GM23338 (cell line): ENCODE measurements at regions not wholly inside any gene's neighbourhood (a gene's known extent, or its start where the extent isn't known, plus 50 kb on each side); places are given as distances from the start of the nearest gene placed in this dataset.

Source experiments
- ATAC-seq: fragments of 200-7000 bp; cut with Tn5 transposase; 3 replicates; pipeline ENCODE4 v1.9.1; 2020
- DNase-seq: peaks from one replicate; pipeline ENCODE4 v3.0.0-alpha.2; 2015; ENCODE audit warnings: low spot score
- H2AFZ ChIP-seq: fragments of 200-600 bp; sonication (generic); 2 replicates; pipeline ENCODE4 v1.8.0; 2016; ENCODE audit warnings: antibody characterized with exemption, mild to moderate bottlenecking, moderate library complexity
- H3F3A ChIP-seq: fragments of 200-600 bp; sonication (generic); replicated peaks from 2 replicates; pipeline ENCODE4 v1.8.0; 2017; ENCODE audit warnings: antibody characterized with exemption, mixed run types, low read depth
- H3K27ac ChIP-seq: fragments of 200-600 bp; sonication (generic); 2 replicates; pipeline ENCODE4 v1.6.1; 2016; ENCODE audit warnings: low read depth
- H3K27me3 ChIP-seq: fragments of 200-600 bp; sonication (generic); 2 replicates; pipeline ENCODE4 v1.8.0; 2016; ENCODE audit warnings: mild to moderate bottlenecking, mixed run types, moderate library complexity; ENCODE audit not compliant: insufficient read depth
- H3K36me3 ChIP-seq: fragments of 200-600 bp; sonication (generic); 2 replicates; pipeline ENCODE4 v1.8.0; 2016; ENCODE audit warnings: mild to moderate bottlenecking; ENCODE audit not compliant: insufficient read depth
- H3K4me1 ChIP-seq: fragments of 200-600 bp; sonication (generic); 2 replicates; pipeline ENCODE4 v1.8.0; 2016; ENCODE audit warnings: mild to moderate bottlenecking, moderate library complexity; ENCODE audit not compliant: insufficient read depth
- H3K4me2 ChIP-seq: fragments of 200-600 bp; sonication (generic); 2 replicates; pipeline ENCODE4 v1.7.1; 2017; ENCODE audit warnings: mixed run types
- H3K4me3 ChIP-seq: fragments of 200-600 bp; sonication (generic); 2 replicates; pipeline ENCODE4 v1.6.1; 2016; ENCODE audit warnings: mixed run types
- H3K79me2 ChIP-seq: fragments of 200-600 bp; sonication (generic); replicated peaks from 2 replicates; pipeline ENCODE4 v1.8.0; 2017; ENCODE audit warnings: mild to moderate bottlenecking; ENCODE audit not compliant: insufficient read depth
- H3K9me2 ChIP-seq: fragments of 200-600 bp; sonication (generic); 2 replicates; pipeline ENCODE4 v1.8.0; 2017; ENCODE audit not compliant: insufficient read depth
- H4K20me1 ChIP-seq: fragments of 200-600 bp; sonication (generic); replicated peaks from 2 replicates; pipeline ENCODE4 v1.8.0; 2017; ENCODE audit warnings: mild to moderate bottlenecking; ENCODE audit not compliant: insufficient read depth
- H3K27ac Mint-ChIP-seq: 2 replicates; pipeline ENCODE4 v1.8.0; 2020; ENCODE audit warnings: inconsistent platforms, mild to moderate bottlenecking, moderate library complexity, mixed read lengths
- H3K27me3 Mint-ChIP-seq: 3 replicates; pipeline ENCODE4 v1.8.0; 2022; ENCODE audit warnings: low read depth, mild to moderate bottlenecking, moderate library complexity, mixed read lengths, inconsistent platforms; ENCODE audit not compliant: insufficient read depth, poor library complexity
- H3K36me3 Mint-ChIP-seq: 3 replicates; pipeline ENCODE4 v1.8.0; 2021; ENCODE audit warnings: low read depth, mild to moderate bottlenecking, inconsistent platforms, moderate library complexity, mixed read lengths
- H3K4me1 Mint-ChIP-seq: 3 replicates; pipeline ENCODE4 v1.8.0; 2020; ENCODE audit warnings: mild to moderate bottlenecking, inconsistent platforms, mixed read lengths
- H3K4me3 Mint-ChIP-seq: 3 replicates; pipeline ENCODE4 v1.8.0; 2021; ENCODE audit warnings: moderate library complexity, mild to moderate bottlenecking, inconsistent platforms, mixed read lengths
- H3K9me3 Mint-ChIP-seq: 3 replicates; pipeline ENCODE4 v1.8.0; 2020; ENCODE audit warnings: moderate library complexity, mild to moderate bottlenecking, inconsistent platforms, mixed read lengths
- CREB1 ChIP-seq: fragments of 250-450 bp; sonication (Bioruptor Pico); IDR thresholded peaks from 2 replicates; pipeline ENCODE4 v1.5.0; 2020; ENCODE audit warnings: low read depth, mild to moderate bottlenecking, moderate library complexity
- EZH2 ChIP-seq: fragments of 200-600 bp; sonication (generic); IDR thresholded peaks from one replicate; pipeline ENCODE4 v1.8.0; 2017; ENCODE audit warnings: antibody characterized with exemption, mild to moderate bottlenecking, low read depth; ENCODE audit not compliant: unreplicated experiment
- EZH2phosphoT487 ChIP-seq: fragments of 200-600 bp; sonication (generic); IDR thresholded peaks from one replicate; pipeline ENCODE4 v1.8.1; 2018; ENCODE audit warnings: antibody characterized with exemption; ENCODE audit not compliant: unreplicated experiment
- NANOG ChIP-seq: IDR thresholded peaks from 2 replicates; pipeline ENCODE4 v1.6.1; 2016; ENCODE audit warnings: antibody characterized with exemption, borderline replicate concordance
- POLR2AphosphoS5 ChIP-seq: IDR thresholded peaks from 2 replicates; pipeline ENCODE4 v1.6.1; 2016; ENCODE audit warnings: antibody characterized with exemption, low read depth
- STAT1 ChIP-seq: IDR thresholded peaks from one replicate; pipeline ENCODE4 v1.6.1; 2016; ENCODE audit warnings: antibody characterized with exemption; ENCODE audit not compliant: unreplicated experiment
- ZNF114 ChIP-seq: fragments of 250-450 bp; sonication (Bioruptor Pico); IDR thresholded peaks from 2 replicates; pipeline ENCODE4 v1.5.0; 2020; ENCODE audit warnings: mild to moderate bottlenecking, moderate library complexity
- TF ChIP-seq, protein P1 (sequence below): IDR thresholded peaks from one replicate; pipeline ENCODE4 v1.6.1; 2018; ENCODE audit warnings: antibody characterized with exemption; ENCODE audit not compliant: unreplicated experiment
- TF ChIP-seq, protein P2 (sequence below): IDR thresholded peaks from 2 replicates; pipeline ENCODE4 v1.6.1; 2016; ENCODE audit warnings: antibody characterized with exemption

DNA sequence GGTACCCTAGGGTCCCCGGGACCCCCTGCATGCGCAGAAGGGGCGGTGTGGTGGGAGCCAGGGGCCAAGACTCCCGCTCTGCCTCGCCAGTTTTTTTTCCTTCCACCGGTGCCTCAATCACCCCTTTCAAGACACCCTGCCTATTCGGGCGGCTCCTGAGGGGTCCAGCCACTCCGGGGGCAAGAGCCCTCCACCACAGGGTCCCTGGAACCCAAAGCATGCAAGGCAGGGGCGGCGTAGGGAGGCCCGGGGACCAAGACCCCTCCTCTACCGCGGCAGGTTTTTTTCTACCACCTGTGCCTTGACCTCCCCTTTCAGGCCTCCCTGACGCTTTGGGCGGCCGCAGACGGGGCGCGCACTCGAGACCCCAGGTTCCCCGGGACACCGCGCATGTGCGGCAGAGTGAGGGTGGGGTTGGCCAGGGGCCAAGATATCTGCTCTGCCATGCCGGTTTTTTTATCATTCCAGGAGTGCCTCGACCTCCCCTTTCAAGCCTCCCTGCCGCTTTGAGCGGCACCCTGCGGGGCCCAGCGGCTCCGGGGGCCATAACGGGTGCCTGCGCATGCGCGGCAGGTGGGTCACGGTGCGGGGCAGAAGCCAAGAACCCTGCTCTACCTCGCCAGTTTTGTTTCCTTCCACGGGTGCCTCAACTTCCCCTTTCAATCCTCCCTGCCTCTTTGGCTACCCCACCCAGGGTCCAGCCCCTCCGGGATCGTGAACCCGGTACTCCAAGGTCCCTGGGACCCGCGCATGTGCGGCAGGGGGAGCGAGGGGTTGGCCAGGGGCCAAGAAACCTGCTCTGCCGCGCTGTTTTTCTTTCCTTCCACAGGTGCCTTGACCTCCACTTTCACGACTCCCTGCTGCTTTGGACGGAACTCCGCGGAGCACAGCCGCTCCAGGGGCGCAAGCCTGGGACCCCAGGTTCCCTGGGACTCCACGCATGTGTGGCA lies 328.1 kb downstream of the ALG10 start (continued):
- no peak for TF ChIP-seq POLR2AphosphoS5
- no peak for TF ChIP-seq CREB1
- TF ChIP-seq STAT1 = no peak
- no peak for TF ChIP-seq EZH2
- TF ChIP-seq EZH2phosphoT487 = no peak

DNA sequence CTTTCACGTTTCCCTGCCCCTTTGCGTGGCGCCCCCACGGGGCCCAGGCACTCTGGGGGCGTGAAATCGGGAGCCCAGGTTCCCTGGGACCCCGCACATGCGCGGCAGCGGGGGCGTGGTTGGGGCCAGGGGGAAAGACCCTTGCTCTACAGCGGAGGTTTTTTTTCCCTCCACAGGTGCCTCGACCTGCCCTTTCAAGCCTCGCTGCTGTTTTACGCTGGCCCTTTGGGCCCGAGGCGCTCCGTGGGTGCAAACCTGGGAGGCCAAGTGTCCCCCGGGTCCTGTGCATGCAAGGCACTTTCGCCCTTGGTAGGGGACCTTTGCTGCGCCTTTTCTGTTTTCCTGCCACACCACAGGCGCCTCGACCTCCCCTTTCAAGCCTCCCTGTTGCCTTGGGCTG lies 329.8 kb downstream of the ALG10 start:
- H3K4me3 ChIP-seq = no peak overlapping the region
- Mint-ChIP-seq H3K27me3 (peaks cover 2% of the 10 kb centered on the region), H3K36me3 (peaks cover 4% of the 10 kb centered on the region), H3K9me3 (peaks cover 90% of the 10 kb centered on the region), H3K4me1 (no peaks in the 10 kb centered on the region), H3K4me3 (no peak overlapping the region), H3K27ac (no peak overlapping the region)
- TF ChIP-seq, protein P1, sequence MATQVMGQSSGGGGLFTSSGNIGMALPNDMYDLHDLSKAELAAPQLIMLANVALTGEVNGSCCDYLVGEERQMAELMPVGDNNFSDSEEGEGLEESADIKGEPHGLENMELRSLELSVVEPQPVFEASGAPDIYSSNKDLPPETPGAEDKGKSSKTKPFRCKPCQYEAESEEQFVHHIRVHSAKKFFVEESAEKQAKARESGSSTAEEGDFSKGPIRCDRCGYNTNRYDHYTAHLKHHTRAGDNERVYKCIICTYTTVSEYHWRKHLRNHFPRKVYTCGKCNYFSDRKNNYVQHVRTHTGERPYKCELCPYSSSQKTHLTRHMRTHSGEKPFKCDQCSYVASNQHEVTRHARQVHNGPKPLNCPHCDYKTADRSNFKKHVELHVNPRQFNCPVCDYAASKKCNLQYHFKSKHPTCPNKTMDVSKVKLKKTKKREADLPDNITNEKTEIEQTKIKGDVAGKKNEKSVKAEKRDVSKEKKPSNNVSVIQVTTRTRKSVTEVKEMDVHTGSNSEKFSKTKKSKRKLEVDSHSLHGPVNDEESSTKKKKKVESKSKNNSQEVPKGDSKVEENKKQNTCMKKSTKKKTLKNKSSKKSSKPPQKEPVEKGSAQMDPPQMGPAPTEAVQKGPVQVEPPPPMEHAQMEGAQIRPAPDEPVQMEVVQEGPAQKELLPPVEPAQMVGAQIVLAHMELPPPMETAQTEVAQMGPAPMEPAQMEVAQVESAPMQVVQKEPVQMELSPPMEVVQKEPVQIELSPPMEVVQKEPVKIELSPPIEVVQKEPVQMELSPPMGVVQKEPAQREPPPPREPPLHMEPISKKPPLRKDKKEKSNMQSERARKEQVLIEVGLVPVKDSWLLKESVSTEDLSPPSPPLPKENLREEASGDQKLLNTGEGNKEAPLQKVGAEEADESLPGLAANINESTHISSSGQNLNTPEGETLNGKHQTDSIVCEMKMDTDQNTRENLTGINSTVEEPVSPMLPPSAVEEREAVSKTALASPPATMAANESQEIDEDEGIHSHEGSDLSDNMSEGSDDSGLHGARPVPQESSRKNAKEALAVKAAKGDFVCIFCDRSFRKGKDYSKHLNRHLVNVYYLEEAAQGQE = no peak
- TF ChIP-seq ZNF114 (CRISPR knock-in tag) (no peak), EZH2 (no peak), CREB1 (no peak), EZH2phosphoT487 (no peak), NANOG (no peak), STAT1 (no peak)
- TF ChIP-seq, protein P2, sequence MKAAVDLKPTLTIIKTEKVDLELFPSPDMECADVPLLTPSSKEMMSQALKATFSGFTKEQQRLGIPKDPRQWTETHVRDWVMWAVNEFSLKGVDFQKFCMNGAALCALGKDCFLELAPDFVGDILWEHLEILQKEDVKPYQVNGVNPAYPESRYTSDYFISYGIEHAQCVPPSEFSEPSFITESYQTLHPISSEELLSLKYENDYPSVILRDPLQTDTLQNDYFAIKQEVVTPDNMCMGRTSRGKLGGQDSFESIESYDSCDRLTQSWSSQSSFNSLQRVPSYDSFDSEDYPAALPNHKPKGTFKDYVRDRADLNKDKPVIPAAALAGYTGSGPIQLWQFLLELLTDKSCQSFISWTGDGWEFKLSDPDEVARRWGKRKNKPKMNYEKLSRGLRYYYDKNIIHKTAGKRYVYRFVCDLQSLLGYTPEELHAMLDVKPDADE = no peak
- H3K27ac ChIP-seq = no peak overlapping the region
- H3F3A ChIP-seq = no peaks in the 10 kb centered on the region
- H2AFZ ChIP-seq = no peak overlapping the region
- no peak overlapping the region for H3K4me2 ChIP-seq
- H3K4me1 ChIP-seq = no peaks in the 10 kb centered on the region
- no peaks in the 10 kb centered on the region for H4K20me1 ChIP-seq
- no peaks in the 10 kb centered on the region for H3K9me2 ChIP-seq
- H3K27me3 ChIP-seq = no peaks in the 10 kb centered on the region
- ATAC-seq (no peak), DNase-seq (no peak)
- H3K79me2 ChIP-seq = no peaks in the 10 kb centered on the region
- H3K36me3 ChIP-seq = no peaks in the 10 kb centered on the region
